ENCODE measurements at regions not wholly inside any gene's neighbourhood (a gene's known extent, or its start where the extent isn't known, plus 50 kb on each side); places are given as distances from the start of the nearest gene placed in this dataset.

DNA sequence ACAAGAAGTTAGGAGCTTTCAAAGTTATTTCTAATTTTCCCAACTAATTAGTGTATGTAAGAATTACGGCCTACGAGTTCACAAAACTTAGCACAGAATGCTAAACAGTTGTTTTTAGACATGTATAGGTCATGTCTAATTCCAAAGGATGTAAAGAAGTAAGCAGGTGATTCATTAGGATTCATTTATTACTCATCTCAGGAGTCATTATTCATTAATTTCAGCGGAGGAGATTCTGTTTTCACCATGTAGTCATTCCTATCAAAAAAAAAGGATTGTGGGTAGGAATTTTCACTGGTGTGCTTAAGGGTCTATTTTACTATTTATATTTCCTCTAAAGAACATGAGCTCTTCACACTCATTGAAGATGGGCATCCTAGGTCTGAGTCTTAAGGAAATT lies 532.2 kb downstream of the ACTL7B start:
- TF ChIP-seq, protein P1, sequence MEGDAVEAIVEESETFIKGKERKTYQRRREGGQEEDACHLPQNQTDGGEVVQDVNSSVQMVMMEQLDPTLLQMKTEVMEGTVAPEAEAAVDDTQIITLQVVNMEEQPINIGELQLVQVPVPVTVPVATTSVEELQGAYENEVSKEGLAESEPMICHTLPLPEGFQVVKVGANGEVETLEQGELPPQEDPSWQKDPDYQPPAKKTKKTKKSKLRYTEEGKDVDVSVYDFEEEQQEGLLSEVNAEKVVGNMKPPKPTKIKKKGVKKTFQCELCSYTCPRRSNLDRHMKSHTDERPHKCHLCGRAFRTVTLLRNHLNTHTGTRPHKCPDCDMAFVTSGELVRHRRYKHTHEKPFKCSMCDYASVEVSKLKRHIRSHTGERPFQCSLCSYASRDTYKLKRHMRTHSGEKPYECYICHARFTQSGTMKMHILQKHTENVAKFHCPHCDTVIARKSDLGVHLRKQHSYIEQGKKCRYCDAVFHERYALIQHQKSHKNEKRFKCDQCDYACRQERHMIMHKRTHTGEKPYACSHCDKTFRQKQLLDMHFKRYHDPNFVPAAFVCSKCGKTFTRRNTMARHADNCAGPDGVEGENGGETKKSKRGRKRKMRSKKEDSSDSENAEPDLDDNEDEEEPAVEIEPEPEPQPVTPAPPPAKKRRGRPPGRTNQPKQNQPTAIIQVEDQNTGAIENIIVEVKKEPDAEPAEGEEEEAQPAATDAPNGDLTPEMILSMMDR (IDR thresholded peaks at IDR 0.05; ENCODE audit: extremely low read depth, missing control alignments): no peak
- no peak for DNase-seq (ENCODE audit: low spot score)

DNA sequence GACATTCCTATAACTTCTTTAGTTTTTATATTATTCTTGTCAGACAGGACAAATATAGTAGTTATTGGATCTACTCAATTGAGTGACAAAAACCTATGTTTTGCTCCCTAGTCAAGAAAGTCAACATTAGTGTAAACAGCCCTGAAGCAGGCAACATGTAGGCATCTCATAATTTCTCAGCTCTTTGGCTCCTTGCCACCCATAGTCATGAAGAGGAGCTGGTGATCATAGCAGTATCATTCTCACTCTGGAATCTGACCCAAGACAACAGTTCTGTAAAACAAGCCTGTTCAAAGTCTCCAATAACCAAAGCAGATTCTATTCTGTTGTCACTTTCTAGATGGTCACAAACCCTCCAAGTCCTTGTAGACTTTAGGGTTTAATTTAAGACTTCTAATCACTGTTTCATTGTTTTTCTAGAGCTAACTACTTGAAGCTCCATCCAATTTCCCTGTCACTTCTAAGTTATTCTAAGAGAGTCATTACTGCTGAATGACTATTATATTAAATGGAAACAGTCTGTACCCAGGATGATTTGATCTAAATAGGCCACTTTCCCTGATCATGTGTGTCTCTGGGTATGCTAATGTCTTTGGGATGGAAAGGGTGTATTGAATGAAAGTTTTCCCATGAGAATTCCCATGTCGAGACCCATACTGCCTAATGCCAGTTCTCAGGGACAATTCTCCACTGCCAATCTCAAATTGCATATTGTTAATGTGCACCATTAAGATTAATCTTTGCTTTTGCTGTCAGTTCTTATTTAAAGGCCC lies 533.3 kb downstream of the ACTL7B start:
- TF ChIP-seq, protein P1 (IDR thresholded peaks at IDR 0.05; ENCODE audit: extremely low read depth, missing control alignments): no peak
- DNase-seq (ENCODE audit: low spot score): no peak

DNA sequence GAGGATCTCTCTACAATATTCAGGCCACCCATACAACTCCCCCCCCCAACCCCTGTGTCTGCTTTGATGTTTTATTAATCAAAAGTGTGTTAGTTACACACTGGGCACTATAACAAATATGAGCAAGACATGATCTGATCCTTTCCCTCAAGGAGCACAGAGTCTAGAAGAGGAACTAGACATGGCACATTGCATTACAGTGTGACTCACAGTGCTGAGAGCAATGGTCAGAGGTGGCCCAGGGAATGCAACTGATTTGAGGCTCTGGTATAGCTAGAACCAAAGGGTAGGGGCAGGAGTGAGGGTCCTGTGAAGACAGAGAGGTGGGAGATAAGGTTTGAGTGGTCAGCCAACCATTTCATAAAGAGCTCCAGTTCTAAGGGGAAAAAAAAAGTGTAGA lies 539.2 kb downstream of the ACTL7B start:
- TF ChIP-seq, protein P1 (IDR thresholded peaks at IDR 0.05; ENCODE audit: extremely low read depth, missing control alignments): no peak

DNA sequence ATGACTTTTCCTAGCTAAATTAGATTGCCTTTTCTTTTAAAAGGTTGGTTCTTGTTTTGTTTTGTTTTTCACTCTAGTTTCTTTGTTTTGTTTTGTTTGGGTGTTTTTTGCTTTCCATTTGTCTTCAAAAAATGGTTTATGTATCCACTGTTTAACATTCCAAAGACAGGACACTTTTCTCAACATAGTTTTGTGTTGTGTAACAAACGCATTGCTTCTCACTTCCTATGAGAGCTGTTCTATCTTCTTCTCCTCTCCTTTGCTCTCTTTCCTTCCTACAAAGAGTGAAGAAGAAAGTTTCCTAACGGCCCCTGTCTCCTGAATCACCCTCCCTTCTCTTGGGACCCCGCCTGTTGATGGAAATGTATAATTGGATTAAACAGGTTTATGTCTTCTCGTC lies 539.7 kb downstream of the ACTL7B start:
- TF ChIP-seq, protein P1 (IDR thresholded peaks at IDR 0.05; ENCODE audit: extremely low read depth, missing control alignments): no peak
- no peak for DNase-seq (ENCODE audit: low spot score)

More for the DNA sequence above, 539.2 kb downstream of the ACTL7B start:
- DNase-seq (ENCODE audit: low spot score): no peak

DNA sequence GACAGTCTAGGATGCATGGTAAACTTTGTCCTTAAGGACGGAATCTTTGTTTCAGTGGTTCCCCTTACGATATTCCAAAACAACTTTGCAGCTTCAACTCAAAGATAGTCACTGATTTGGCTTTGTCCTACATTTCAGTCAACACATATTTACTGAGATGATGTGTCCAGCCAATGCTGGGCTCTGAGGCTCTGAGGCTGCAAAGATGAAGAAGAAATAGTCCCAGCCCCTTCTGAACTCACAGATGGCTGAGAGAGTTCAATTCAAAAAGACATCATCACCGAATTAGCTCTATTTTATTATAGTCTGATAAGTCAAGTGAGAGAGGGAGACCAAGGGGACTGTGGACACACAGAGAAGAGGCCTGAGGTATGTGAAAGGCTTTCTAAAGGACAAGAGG lies 544.0 kb downstream of the ACTL7B start:
- TF ChIP-seq, protein P1 (IDR thresholded peaks at IDR 0.05; ENCODE audit: extremely low read depth, missing control alignments): no peak
- no peak for DNase-seq (ENCODE audit: low spot score)

DNA sequence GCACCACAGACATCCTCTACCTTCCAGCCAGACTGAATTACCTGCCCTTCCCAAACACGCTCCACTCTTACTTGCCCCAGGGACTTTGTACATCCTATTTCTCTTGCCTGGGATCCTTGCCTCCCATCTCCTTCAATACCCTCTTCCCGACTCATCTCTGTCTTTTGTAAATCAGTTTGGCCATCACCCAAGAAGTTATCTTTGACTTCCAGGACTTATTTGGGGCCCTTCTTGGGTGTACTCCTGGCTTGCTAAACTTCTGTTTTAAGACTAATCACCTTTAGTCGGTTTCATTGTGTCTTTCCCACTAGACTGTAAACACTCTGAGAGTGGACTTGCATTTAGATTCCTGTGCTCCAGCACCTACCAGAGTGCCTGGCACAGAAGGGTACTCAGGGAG lies 545.6 kb downstream of the ACTL7B start:
- DNase-seq (ENCODE audit: low spot score): no peak
- TF ChIP-seq, protein P1 (IDR thresholded peaks at IDR 0.05; ENCODE audit: extremely low read depth, missing control alignments): no peak

DNA sequence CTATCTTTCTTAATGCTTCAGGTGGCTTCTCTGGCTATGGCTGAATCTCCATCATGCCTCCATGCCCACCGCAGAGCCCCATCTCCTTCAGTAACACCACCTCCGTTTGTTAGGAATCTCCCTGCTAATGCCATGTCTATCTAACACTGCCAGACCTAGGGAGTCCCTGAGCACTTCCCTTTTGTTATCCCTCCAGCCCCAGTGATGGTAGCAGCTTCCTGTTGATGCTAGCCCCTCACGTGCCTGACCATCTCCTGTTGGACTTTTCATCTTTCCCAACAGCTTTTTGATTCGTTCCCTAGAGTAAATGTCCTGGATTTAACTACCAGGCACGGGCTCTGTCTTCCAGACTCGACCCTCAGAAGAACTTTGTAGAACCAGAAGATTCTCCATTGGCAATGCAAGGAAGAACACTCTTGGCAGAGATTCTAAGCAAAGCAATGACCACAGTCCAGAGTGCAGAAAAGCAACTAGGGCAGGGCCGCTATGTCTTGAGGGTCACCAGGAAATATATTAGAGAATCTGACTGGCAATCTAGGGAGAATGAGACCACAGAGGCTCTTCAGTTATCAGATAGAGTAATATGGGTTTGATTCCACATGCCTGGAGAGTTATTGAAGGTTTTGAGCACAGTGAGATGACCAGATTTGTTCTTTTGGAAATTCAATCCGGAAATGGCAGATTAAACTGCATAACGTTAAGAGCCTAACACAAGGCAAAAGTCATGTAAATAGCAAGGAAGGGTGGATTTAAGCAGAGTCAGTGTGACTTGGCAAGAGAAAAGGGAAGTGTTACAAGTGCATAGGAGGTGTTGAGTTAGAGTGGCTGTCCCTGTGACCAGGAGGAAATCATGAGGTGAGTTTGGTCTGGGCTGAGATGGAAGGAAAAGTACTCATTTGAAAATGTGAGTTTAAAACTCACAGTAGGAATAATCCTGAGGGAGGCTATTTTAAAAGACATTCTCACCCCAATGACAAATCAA lies 555.2 kb downstream of the ACTL7B start:
- TF ChIP-seq, protein P1 (IDR thresholded peaks at IDR 0.05; ENCODE audit: extremely low read depth, missing control alignments): no peak
- DNase-seq (ENCODE audit: low spot score): no peak
